SK-N-SH (cell line): ENCODE measurements at regions not wholly inside any gene's neighbourhood (a gene's known extent, or its start where the extent isn't known, plus 50 kb on each side); places are given as distances from the start of the nearest gene placed in this dataset.

Experiments used
- CTCF ChIA-PET: fragments of 300-600, 350-600 bp; formaldehyde crosslinking; extraction: SDS; loops from one replicate; lab custom pipeline; 2021; lab: Yijun Ruan, JAX
- POLR2A ChIA-PET: fragments of 350-600 bp; sonication (Branson Sonifier 250); formaldehyde crosslinking; extraction: SDS; loops from one replicate; lab custom pipeline; 2020; ENCODE audit warnings: antibody characterized with exemption, inconsistent platforms; lab: Yijun Ruan, JAX
- DNase-seq: peaks from one replicate; pipeline ENCODE4 v3.0.0; 2012
- H2AFZ ChIP-seq: fragments of 200-600 bp; sonication (generic); 2 replicates; pipeline ENCODE4 v1.8.1; 2016; ENCODE audit warnings: antibody characterized with exemption, mild to moderate bottlenecking, low read depth
- H3F3A ChIP-seq: fragments of 200-600 bp; sonication (generic); replicated peaks from 2 replicates; pipeline ENCODE3; 2016; ENCODE audit warnings: antibody characterized with exemption, mild to moderate bottlenecking; ENCODE audit not compliant: insufficient read depth
- H3K27ac ChIP-seq, 2 experiments: fragments of 200-500 bp in 1 of 2; fragments of 200-600 bp in 1 of 2; sonication (Bioruptor generic) in 1 of 2; sonication (generic), shearing (Covaris generic) in 1 of 2; 2 replicates each; pipeline versions ENCODE4 v1.5.1 to v1.6.1; 2014 to 2016; ENCODE audit warnings: low read depth in 2 of 2, inconsistent platforms in 1 of 2, low read length in 1 of 2, mild to moderate bottlenecking in 1 of 2, mixed read lengths in 1 of 2
- H3K27me3 ChIP-seq: fragments of 200-600 bp; sonication (generic), shearing (Covaris generic); 2 replicates; pipeline ENCODE4 v1.6.1; 2016; ENCODE audit warnings: mixed run types; ENCODE audit not compliant: insufficient read depth
- H3K36me3 ChIP-seq, 2 experiments: fragments of 200-500 bp in 1 of 2; fragments of 200-600 bp in 1 of 2; sonication (Bioruptor generic) in 1 of 2; sonication (generic) in 1 of 2; replicated peaks in 1 of 2; 2 replicates each; pipeline versions ENCODE3 to v1.5.1; 2014 to 2016; ENCODE audit warnings: low read length in 1 of 2, mild to moderate bottlenecking in 1 of 2; ENCODE audit not compliant: insufficient read depth in 2 of 2, control insufficient read depth in 1 of 2
- H3K4me1 ChIP-seq, 2 experiments: fragments of 200-500 bp in 1 of 2; fragments of 200-600 bp in 1 of 2; sonication (Bioruptor generic) in 1 of 2; sonication (generic), shearing (Covaris generic) in 1 of 2; 2 replicates each; pipeline versions ENCODE4 v1.5.1 to v1.6.1; 2014 to 2016; ENCODE audit warnings: low read depth in 1 of 2, low read length in 1 of 2, mixed run types in 1 of 2; ENCODE audit not compliant: insufficient read depth in 2 of 2, control insufficient read depth in 1 of 2
- H3K4me2 ChIP-seq: fragments of 200-600 bp; sonication (generic), shearing (Covaris generic); 2 replicates; pipeline ENCODE4 v1.6.1; 2017; ENCODE audit warnings: mixed run types
- H3K4me3 ChIP-seq, 2 experiments: fragments of 200-500 bp in 1 of 2; fragments of 200-600 bp in 1 of 2; sonication (Bioruptor generic) in 1 of 2; sonication (generic), shearing (Covaris generic) in 1 of 2; 2 replicates each; pipeline versions ENCODE4 v1.5.1 to v1.8.1; 2014 to 2016; ENCODE audit warnings: low read depth in 2 of 2, inconsistent platforms in 1 of 2, low read length in 1 of 2, mild to moderate bottlenecking in 1 of 2, mixed read lengths in 1 of 2, moderate library complexity in 1 of 2
- H3K79me2 ChIP-seq: fragments of 200-600 bp; sonication (generic); 2 replicates; pipeline ENCODE4 v1.8.1; 2017; ENCODE audit warnings: mild to moderate bottlenecking; ENCODE audit not compliant: insufficient read depth
- H3K9ac ChIP-seq: fragments of 200-600 bp; sonication (generic); 2 replicates; pipeline ENCODE4 v1.6.1; 2017; ENCODE audit warnings: mixed run types
- H3K9me2 ChIP-seq: fragments of 200-600 bp; sonication (generic); 2 replicates; pipeline ENCODE4 v1.6.1; 2017; ENCODE audit warnings: mixed run types
- H3K9me3 ChIP-seq: fragments of 200-600 bp; sonication (generic); 2 replicates; pipeline ENCODE4 v1.6.1; 2017; ENCODE audit warnings: mixed run types, mild to moderate bottlenecking, moderate library complexity
- H4K20me1 ChIP-seq: fragments of 200-600 bp; sonication (generic); 2 replicates; pipeline ENCODE4 v1.6.1; 2017; ENCODE audit warnings: mild to moderate bottlenecking, mixed run types; ENCODE audit not compliant: insufficient read depth
- ELF1 ChIP-seq: IDR thresholded peaks from 2 replicates; pipeline ENCODE4 v1.4.0; 2012
- EP300 ChIP-seq, 2 experiments: IDR thresholded peaks; 2 replicates each; pipeline versions ENCODE4 v1.4.0 to v1.6.1; 2012; ENCODE audit warnings: borderline replicate concordance in 1 of 2, low read depth in 1 of 2, low read length in 1 of 2
- JUND ChIP-seq: IDR thresholded peaks from 2 replicates; pipeline ENCODE4 v1.4.0; 2012
- NFIC ChIP-seq: IDR thresholded peaks from 2 replicates; pipeline ENCODE4 v1.4.0; 2012; ENCODE audit warnings: borderline replicate concordance
- RAD21 ChIP-seq: IDR thresholded peaks from 2 replicates; pipeline ENCODE4 v1.6.1; 2012; ENCODE audit warnings: mild to moderate bottlenecking, low read length
- RFX5 ChIP-seq: IDR thresholded peaks from 2 replicates; pipeline ENCODE4 v1.6.1; 2012; ENCODE audit warnings: mild to moderate bottlenecking, improper control_type of control experiment, low read length
- SIN3A ChIP-seq: IDR thresholded peaks from 2 replicates; pipeline ENCODE4 v1.6.1; 2012; ENCODE audit warnings: low read depth, mild to moderate bottlenecking, low read length, moderate library complexity, borderline replicate concordance
- TCF12 ChIP-seq: IDR thresholded peaks from 2 replicates; pipeline ENCODE4 v1.4.0; 2012
- TF ChIP-seq, protein P1 (sequence below): IDR thresholded peaks from 2 replicates; pipeline ENCODE4; 2012
- TF ChIP-seq, protein P2 (sequence below): IDR thresholded peaks from 2 replicates; pipeline ENCODE4 v1.6.1; 2012; ENCODE audit warnings: mild to moderate bottlenecking, low read depth, low read length, moderate library complexity
- TF ChIP-seq, protein P3 (sequence below): IDR thresholded peaks from 2 replicates; pipeline ENCODE4 v1.4.0; 2012; ENCODE audit warnings: low read depth, borderline replicate concordance
- TF ChIP-seq, protein P4 (sequence below): IDR thresholded peaks from 2 replicates; pipeline ENCODE4 v1.4.0; 2012; ENCODE audit warnings: low read depth, borderline replicate concordance
- TF ChIP-seq, protein P5 (sequence below): fragments of 200-600 bp; sonication (generic); IDR thresholded peaks from 2 replicates; pipeline ENCODE4 v1.6.1; 2017; ENCODE audit warnings: antibody characterized with exemption, mild to moderate bottlenecking, moderate library complexity

DNA sequence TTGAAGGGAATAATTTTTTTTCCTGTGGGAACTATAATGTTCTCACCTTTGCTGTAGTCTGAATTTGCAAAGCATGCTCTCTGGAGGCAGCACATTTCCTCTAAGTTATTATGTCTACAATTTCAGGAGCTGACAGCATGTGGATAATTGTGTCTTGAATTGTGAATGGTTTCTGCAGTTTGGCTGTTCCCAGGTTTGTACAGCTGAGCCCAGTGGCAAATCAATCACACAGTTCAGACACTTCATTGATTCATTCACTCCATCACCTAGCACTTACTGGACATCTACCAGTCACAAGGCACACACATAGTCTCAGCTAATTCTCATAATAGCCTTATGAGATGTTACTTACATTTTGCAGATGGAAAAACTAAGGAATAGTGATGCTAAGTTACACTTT lies 219.0 kb upstream of the ROPN1 start:
- CTCF ChIA-PET: interaction anchor here (0.6 to 1.2 kb wide), 2 partner anchors 131 to 196 kb away, joined by 3 read pairs; no protein-coding TSS in a partner anchor
- H3K27ac ChIP-seq: no peak overlapping the region
- H3F3A ChIP-seq: no peaks in the 10 kb centered on the region
- H3K9me3 ChIP-seq: no peaks in the 10 kb centered on the region; the same call in 1 of the 2 replicates
- no peak for TF ChIP-seq JUND
- TF ChIP-seq EP300 (IDR thresholded peaks at IDR 0.05; ENCODE audit: borderline replicate concordance in 1 of 2, low read depth in 1 of 2, low read length in 1 of 2): no peak
- TF ChIP-seq, protein P1, sequence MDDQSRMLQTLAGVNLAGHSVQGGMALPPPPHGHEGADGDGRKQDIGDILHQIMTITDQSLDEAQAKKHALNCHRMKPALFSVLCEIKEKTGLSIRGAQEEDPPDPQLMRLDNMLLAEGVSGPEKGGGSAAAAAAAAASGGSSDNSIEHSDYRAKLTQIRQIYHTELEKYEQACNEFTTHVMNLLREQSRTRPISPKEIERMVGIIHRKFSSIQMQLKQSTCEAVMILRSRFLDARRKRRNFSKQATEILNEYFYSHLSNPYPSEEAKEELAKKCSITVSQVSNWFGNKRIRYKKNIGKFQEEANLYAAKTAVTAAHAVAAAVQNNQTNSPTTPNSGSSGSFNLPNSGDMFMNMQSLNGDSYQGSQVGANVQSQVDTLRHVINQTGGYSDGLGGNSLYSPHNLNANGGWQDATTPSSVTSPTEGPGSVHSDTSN: no peak
- TF ChIP-seq, protein P2, sequence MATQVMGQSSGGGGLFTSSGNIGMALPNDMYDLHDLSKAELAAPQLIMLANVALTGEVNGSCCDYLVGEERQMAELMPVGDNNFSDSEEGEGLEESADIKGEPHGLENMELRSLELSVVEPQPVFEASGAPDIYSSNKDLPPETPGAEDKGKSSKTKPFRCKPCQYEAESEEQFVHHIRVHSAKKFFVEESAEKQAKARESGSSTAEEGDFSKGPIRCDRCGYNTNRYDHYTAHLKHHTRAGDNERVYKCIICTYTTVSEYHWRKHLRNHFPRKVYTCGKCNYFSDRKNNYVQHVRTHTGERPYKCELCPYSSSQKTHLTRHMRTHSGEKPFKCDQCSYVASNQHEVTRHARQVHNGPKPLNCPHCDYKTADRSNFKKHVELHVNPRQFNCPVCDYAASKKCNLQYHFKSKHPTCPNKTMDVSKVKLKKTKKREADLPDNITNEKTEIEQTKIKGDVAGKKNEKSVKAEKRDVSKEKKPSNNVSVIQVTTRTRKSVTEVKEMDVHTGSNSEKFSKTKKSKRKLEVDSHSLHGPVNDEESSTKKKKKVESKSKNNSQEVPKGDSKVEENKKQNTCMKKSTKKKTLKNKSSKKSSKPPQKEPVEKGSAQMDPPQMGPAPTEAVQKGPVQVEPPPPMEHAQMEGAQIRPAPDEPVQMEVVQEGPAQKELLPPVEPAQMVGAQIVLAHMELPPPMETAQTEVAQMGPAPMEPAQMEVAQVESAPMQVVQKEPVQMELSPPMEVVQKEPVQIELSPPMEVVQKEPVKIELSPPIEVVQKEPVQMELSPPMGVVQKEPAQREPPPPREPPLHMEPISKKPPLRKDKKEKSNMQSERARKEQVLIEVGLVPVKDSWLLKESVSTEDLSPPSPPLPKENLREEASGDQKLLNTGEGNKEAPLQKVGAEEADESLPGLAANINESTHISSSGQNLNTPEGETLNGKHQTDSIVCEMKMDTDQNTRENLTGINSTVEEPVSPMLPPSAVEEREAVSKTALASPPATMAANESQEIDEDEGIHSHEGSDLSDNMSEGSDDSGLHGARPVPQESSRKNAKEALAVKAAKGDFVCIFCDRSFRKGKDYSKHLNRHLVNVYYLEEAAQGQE: no peak
- TF ChIP-seq TCF12: no peak
- TF ChIP-seq NFIC: no peak
- no peak for TF ChIP-seq SIN3A
- TF ChIP-seq, protein P3, sequence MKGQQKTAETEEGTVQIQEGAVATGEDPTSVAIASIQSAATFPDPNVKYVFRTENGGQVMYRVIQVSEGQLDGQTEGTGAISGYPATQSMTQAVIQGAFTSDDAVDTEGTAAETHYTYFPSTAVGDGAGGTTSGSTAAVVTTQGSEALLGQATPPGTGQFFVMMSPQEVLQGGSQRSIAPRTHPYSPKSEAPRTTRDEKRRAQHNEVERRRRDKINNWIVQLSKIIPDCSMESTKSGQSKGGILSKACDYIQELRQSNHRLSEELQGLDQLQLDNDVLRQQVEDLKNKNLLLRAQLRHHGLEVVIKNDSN: no peak
- TF ChIP-seq, protein P4, sequence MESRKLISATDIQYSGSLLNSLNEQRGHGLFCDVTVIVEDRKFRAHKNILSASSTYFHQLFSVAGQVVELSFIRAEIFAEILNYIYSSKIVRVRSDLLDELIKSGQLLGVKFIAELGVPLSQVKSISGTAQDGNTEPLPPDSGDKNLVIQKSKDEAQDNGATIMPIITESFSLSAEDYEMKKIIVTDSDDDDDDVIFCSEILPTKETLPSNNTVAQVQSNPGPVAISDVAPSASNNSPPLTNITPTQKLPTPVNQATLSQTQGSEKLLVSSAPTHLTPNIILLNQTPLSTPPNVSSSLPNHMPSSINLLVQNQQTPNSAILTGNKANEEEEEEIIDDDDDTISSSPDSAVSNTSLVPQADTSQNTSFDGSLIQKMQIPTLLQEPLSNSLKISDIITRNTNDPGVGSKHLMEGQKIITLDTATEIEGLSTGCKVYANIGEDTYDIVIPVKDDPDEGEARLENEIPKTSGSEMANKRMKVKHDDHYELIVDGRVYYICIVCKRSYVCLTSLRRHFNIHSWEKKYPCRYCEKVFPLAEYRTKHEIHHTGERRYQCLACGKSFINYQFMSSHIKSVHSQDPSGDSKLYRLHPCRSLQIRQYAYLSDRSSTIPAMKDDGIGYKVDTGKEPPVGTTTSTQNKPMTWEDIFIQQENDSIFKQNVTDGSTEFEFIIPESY: no peak
- no peak for TF ChIP-seq ELF1
- TF ChIP-seq RAD21: no peak
- TF ChIP-seq, protein P5, sequence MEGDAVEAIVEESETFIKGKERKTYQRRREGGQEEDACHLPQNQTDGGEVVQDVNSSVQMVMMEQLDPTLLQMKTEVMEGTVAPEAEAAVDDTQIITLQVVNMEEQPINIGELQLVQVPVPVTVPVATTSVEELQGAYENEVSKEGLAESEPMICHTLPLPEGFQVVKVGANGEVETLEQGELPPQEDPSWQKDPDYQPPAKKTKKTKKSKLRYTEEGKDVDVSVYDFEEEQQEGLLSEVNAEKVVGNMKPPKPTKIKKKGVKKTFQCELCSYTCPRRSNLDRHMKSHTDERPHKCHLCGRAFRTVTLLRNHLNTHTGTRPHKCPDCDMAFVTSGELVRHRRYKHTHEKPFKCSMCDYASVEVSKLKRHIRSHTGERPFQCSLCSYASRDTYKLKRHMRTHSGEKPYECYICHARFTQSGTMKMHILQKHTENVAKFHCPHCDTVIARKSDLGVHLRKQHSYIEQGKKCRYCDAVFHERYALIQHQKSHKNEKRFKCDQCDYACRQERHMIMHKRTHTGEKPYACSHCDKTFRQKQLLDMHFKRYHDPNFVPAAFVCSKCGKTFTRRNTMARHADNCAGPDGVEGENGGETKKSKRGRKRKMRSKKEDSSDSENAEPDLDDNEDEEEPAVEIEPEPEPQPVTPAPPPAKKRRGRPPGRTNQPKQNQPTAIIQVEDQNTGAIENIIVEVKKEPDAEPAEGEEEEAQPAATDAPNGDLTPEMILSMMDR: no peak
- no peak for TF ChIP-seq RFX5
- no peak overlapping the region for H3K4me2 ChIP-seq
- POLR2A ChIA-PET: no interaction called here
- no peaks in the 10 kb centered on the region for H3K36me3 ChIP-seq
- no peaks in the 10 kb centered on the region for H3K9me2 ChIP-seq
- peaks cover 3% of the 10 kb centered on the region; the same call in 1 of the 2 replicates for H4K20me1 ChIP-seq
- no peaks in the 10 kb centered on the region for H3K27me3 ChIP-seq
- H3K79me2 ChIP-seq: no peaks in the 10 kb centered on the region
- DNase-seq: no peak
- H2AFZ ChIP-seq: no peak overlapping the region
- H3K4me1 ChIP-seq: peaks cover 0 to 24% of the 10 kb centered on the region in 2 experiments; a peak in 2 of 4 replicates
- no peak overlapping the region for H3K9ac ChIP-seq
- H3K4me3 ChIP-seq: no peak overlapping the region
